Coronary artery (tissue), 2 donors: ENCODE measurements at regions not wholly inside any gene's neighbourhood (a gene's known extent, or its start where the extent isn't known, plus 50 kb on each side); places are given as distances from the start of the nearest gene placed in this dataset.

Source experiments
- DNase-seq: peaks from one replicate; pipeline ENCODE4 v3.0.0-alpha.2; 2017; ENCODE audit warnings: low spot score
- H3K27ac ChIP-seq, 2 donors: fragments of 200-600 bp; sonication (generic); one replicate each; pipeline ENCODE4 v1.5.1; 2016 to 2019
- H3K4me3 ChIP-seq: fragments of 200-600 bp; sonication (generic); 2 replicates; pipeline ENCODE4 v1.5.1; 2016; ENCODE audit warnings: mild to moderate bottlenecking, moderate library complexity
- TF ChIP-seq, protein P1 (sequence below): fragments of 200-600 bp; sonication (generic); IDR thresholded peaks from one replicate; pipeline ENCODE4 v1.5.1; 2019; ENCODE audit warnings: antibody characterized with exemption

DNA sequence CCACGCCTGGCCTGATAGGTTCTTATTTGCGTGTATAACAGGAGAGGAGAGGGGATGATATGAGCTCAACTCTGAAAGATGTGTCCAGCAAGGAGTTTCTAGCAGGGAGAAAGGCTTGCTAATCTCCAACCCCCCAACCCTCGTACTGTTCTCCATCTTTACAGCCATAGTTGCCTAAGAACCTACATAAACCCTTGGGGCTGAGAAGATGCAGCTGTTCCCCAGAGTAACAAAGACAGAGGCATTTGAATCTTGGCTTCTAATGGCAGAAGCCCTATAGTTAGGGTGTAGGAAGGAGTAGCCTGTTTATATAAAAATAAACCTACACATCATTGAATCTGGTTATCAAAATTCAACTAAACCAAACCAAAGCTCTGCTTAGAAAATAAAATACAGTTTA lies 631.4 kb upstream of the SLC35B3 start:
- no peak overlapping the region for H3K4me3 ChIP-seq
- TF ChIP-seq, protein P1, sequence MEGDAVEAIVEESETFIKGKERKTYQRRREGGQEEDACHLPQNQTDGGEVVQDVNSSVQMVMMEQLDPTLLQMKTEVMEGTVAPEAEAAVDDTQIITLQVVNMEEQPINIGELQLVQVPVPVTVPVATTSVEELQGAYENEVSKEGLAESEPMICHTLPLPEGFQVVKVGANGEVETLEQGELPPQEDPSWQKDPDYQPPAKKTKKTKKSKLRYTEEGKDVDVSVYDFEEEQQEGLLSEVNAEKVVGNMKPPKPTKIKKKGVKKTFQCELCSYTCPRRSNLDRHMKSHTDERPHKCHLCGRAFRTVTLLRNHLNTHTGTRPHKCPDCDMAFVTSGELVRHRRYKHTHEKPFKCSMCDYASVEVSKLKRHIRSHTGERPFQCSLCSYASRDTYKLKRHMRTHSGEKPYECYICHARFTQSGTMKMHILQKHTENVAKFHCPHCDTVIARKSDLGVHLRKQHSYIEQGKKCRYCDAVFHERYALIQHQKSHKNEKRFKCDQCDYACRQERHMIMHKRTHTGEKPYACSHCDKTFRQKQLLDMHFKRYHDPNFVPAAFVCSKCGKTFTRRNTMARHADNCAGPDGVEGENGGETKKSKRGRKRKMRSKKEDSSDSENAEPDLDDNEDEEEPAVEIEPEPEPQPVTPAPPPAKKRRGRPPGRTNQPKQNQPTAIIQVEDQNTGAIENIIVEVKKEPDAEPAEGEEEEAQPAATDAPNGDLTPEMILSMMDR, result no peak
- no peak for DNase-seq
- H3K27ac ChIP-seq, result no peak overlapping the region

GRCh38 chr6:9064156-9064555 lies 628.8 kb upstream of the SLC35B3 start:
- Histone ChIP-seq H3K4me3 (no peak overlapping the region), H3K27ac (no peak overlapping the region)
- TF ChIP-seq, protein P1, result no peak
- no peak for DNase-seq

- H3K4me3 ChIP-seq, result no peak overlapping the region
- TF ChIP-seq, protein P1, result no peak
- H3K27ac ChIP-seq, result no peak overlapping the region
- no peak for DNase-seq
Observed at GRCh38 chr6:9062596-9062995, 627.3 kb upstream of the SLC35B3 start.

- DNase-seq, result no peak
- TF ChIP-seq, protein P1, result no peak
- Histone ChIP-seq H3K4me3 (no peak overlapping the region), H3K27ac (no peak overlapping the region)
Observed at GRCh38 chr6:9057937-9058336, 622.6 kb upstream of the SLC35B3 start.

GRCh38 chr6:9056556-9056955 lies 621.2 kb upstream of the SLC35B3 start:
- Histone ChIP-seq H3K27ac (no peak overlapping the region), H3K4me3 (no peak overlapping the region)
- TF ChIP-seq, protein P1, result no peak
- no peak for DNase-seq

- TF ChIP-seq, protein P1, result no peak
Observed at GRCh38 chr6:9044426-9044825, 609.1 kb upstream of the SLC35B3 start.

DNA sequence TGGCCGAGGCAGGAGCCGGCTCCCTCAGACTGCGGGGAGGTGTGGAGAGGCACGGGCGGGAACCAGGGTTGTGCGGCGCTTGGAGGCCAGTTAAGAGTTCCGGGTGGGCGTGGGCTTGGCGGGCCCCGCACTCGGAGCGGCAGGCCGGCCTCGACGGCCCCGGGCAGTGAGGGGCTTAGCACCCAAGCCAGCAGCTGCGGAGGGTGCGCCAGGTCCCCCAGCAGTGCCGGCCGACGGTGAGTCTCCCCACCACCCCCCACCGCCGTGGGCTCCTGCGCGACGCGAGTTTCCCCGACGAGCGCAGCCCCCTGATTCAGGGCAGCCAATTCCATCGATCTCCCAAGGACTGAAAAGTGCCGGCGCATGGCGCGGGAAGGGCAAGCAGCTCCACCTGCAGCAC lies 605.4 kb upstream of the SLC35B3 start:
- TF ChIP-seq, protein P1, result no peak
- Histone ChIP-seq H3K27ac (no peak overlapping the region), H3K4me3 (no peak overlapping the region)
- no peak for DNase-seq

More at GRCh38 chr6:9044426-9044825, 609.1 kb upstream of the SLC35B3 start:
- Histone ChIP-seq H3K4me3 (no peak overlapping the region), H3K27ac (no peak overlapping the region)
- DNase-seq, result no peak
